HCT116 (cell line): ENCODE measurements at regions not wholly inside any gene's neighbourhood (a gene's known extent, or its start where the extent isn't known, plus 50 kb on each side); places are given as distances from the start of the nearest gene placed in this dataset.

Source experiments
- ATAC-seq: fragments of 200-7000 bp; cut with Tn5 transposase; 2 replicates; pipeline ENCODE4 v1.9.1; 2020; ENCODE audit warnings: mild to moderate bottlenecking, moderate library complexity
- BruUV-seq: library from RNA; stranded (reverse); fragments of 400-500 nt; replicated peaks from 2 replicates; lab custom pipeline; 2021; lab: Mats Ljungman, UMichigan
- CTCF ChIA-PET: fragments of 300-600 bp; sonication (Branson Sonifier 250); formaldehyde crosslinking; loops from one replicate; lab custom pipeline; 2021; ENCODE audit warnings: antibody characterized with exemption; lab: Charles Lee
- POLR2A ChIA-PET: fragments of 300-600, 350-600 bp; sonication (Branson Sonifier 250); formaldehyde crosslinking; loops from one replicate; lab custom pipeline; 2021; ENCODE audit warnings: antibody characterized with exemption; lab: Charles Lee
- RAD21 ChIA-PET, 2 experiments: fragments of 300-600 bp; sonication (Branson Sonifier 250); formaldehyde crosslinking; loops; one replicate each; lab custom pipeline; 2023; ENCODE audit warnings: low total read pairs in 2 of 2; ENCODE audit not compliant: uncharacterized antibody in 2 of 2, unreplicated experiment in 2 of 2, low non-redundant PET in 1 of 2; lab: Charles Lee
- DNase-seq: peaks from one replicate; pipeline ENCODE4 v3.0.0-alpha.2; 2010; ENCODE audit warnings: low read depth, low spot score
- H2AFZ ChIP-seq: fragments of 200-600 bp; shearing (Covaris generic), sonication (generic); 2 replicates; pipeline ENCODE4 v1.6.1; 2017; ENCODE audit warnings: low read depth, mixed run types, mixed read lengths, antibody characterized with exemption, low read length; ENCODE audit not compliant: poor library complexity, severe bottlenecking
- H3K27ac ChIP-seq: 2 replicates; pipeline ENCODE4 v1.5.1; 2012; ENCODE audit warnings: low read depth, low read length
- H3K27me3 ChIP-seq: fragments of 200-600 bp; sonication (generic); 2 replicates; pipeline ENCODE4 v1.6.1; 2016; ENCODE audit warnings: mixed run types, low read length, mixed read lengths; ENCODE audit not compliant: insufficient read depth
- H3K36me3 ChIP-seq, 2 experiments: fragments of 200-500 bp in 1 of 2; fragments of 200-600 bp in 1 of 2; sonication (Bioruptor generic) in 1 of 2; sonication (generic) in 1 of 2; 2 replicates each; pipeline versions ENCODE4 v1.5.1 to v1.6.1; 2014 to 2016; ENCODE audit warnings: low read length in 2 of 2, inconsistent platforms in 1 of 2, mixed read lengths in 1 of 2, mixed run types in 1 of 2; ENCODE audit not compliant: insufficient read depth in 2 of 2, control insufficient read depth in 1 of 2
- H3K4me1 ChIP-seq, 2 experiments: fragments of 200-600 bp in 1 of 2; sonication (generic) in 1 of 2; 2 replicates each; pipeline versions ENCODE4 v1.5.1 to v1.6.1; 2012 to 2017; ENCODE audit warnings: low read length in 2 of 2, inconsistent platforms in 1 of 2, mild to moderate bottlenecking in 1 of 2, mixed read lengths in 1 of 2, mixed run types in 1 of 2, moderate library complexity in 1 of 2; ENCODE audit not compliant: insufficient read depth in 2 of 2, control insufficient read depth in 1 of 2
- H3K4me2 ChIP-seq: fragments of 200-600 bp; sonication (generic); 2 replicates; pipeline ENCODE4 v1.6.1; 2017; ENCODE audit warnings: mixed run types, low read length, mixed read lengths
- H3K4me3 ChIP-seq, 2 experiments: fragments of 200-600 bp in 1 of 2; sonication (generic) in 1 of 2; replicated peaks in 1 of 2; 2 replicates each; pipeline ENCODE4 v1.5.1; 2011 to 2016; ENCODE audit warnings: low read length in 2 of 2, control low read depth in 1 of 2, low read depth in 1 of 2, mild to moderate bottlenecking in 1 of 2, mixed read lengths in 1 of 2, mixed run types in 1 of 2
- H3K79me2 ChIP-seq: fragments of 200-600 bp; sonication (generic); 2 replicates; pipeline ENCODE4 v1.6.1; 2017; ENCODE audit warnings: mild to moderate bottlenecking, mixed run types, low read length, moderate library complexity, mixed read lengths; ENCODE audit not compliant: insufficient read depth
- H3K9ac ChIP-seq: fragments of 200-600 bp; sonication (generic); 2 replicates; pipeline ENCODE4 v1.6.1; 2016; ENCODE audit warnings: low read length, mixed read lengths
- H3K9me2 ChIP-seq: fragments of 200-600 bp; sonication (generic), shearing (Covaris generic); 2 replicates; pipeline ENCODE4 v1.6.1; 2017; ENCODE audit warnings: mixed run types, mild to moderate bottlenecking, moderate library complexity; ENCODE audit not compliant: insufficient read depth
- H3K9me3 ChIP-seq, 2 experiments: fragments of 200-500 bp in 1 of 2; fragments of 200-600 bp in 1 of 2; sonication (Bioruptor generic) in 1 of 2; sonication (generic) in 1 of 2; 2 replicates each; pipeline ENCODE4 v1.6.1; 2014 to 2017; ENCODE audit warnings: low read length in 2 of 2, mixed read lengths in 2 of 2, inconsistent platforms in 1 of 2, low read depth in 1 of 2, mild to moderate bottlenecking in 1 of 2, mixed run types in 1 of 2, moderate library complexity in 1 of 2; ENCODE audit not compliant: control insufficient read depth in 1 of 2, insufficient read depth in 1 of 2
- H4K20me1 ChIP-seq: fragments of 200-600 bp; sonication (generic), shearing (Covaris generic); 2 replicates; pipeline ENCODE4 v1.6.1; 2017; ENCODE audit warnings: mixed run types, mild to moderate bottlenecking, moderate library complexity; ENCODE audit not compliant: insufficient read depth
- ELF1 ChIP-seq: IDR thresholded peaks from 2 replicates; pipeline ENCODE4 v1.6.1; 2012; ENCODE audit warnings: low read depth, borderline replicate concordance
- EZH2 ChIP-seq: fragments of 200-600 bp; sonication (generic); IDR thresholded peaks from 2 replicates; pipeline ENCODE4 v1.6.1; 2017; ENCODE audit warnings: antibody characterized with exemption, mixed run types
- FOSL1 ChIP-seq: IDR thresholded peaks from 2 replicates; pipeline ENCODE4 v1.6.1; 2012; ENCODE audit warnings: low read depth
- JUND ChIP-seq: IDR thresholded peaks from 2 replicates; pipeline ENCODE4 v1.6.1; 2012
- POLR2AphosphoS5 ChIP-seq: IDR thresholded peaks from 2 replicates; pipeline ENCODE4 v1.6.1; 2011; ENCODE audit warnings: mild to moderate bottlenecking, low read depth, low read length, moderate library complexity
- ZFX ChIP-seq: fragments of 450-650 bp; IDR thresholded peaks from 2 replicates; pipeline ENCODE4 v1.6.1; 2017
- ZNF274 ChIP-seq: fragments of 200-500 bp; sonication (Bioruptor generic); IDR thresholded peaks from 2 replicates; pipeline ENCODE4 v1.6.1; 2014; ENCODE audit warnings: mild to moderate bottlenecking, low read depth, low read length, inconsistent platforms
- intact Hi-C: fragments of 100-400 bp; cut with micrococcal nuclease; formaldehyde crosslinking; loops from 2 replicates; pipeline ENCODE4 v1.10.0; 2022
- TF ChIP-seq, protein P1 (sequence below): IDR thresholded peaks from 2 replicates; pipeline ENCODE4 v1.6.1; 2012; ENCODE audit warnings: low read depth
- TF ChIP-seq, protein P2 (sequence below): IDR thresholded peaks from 2 replicates; pipeline ENCODE4 v1.6.1; 2012

DNA sequence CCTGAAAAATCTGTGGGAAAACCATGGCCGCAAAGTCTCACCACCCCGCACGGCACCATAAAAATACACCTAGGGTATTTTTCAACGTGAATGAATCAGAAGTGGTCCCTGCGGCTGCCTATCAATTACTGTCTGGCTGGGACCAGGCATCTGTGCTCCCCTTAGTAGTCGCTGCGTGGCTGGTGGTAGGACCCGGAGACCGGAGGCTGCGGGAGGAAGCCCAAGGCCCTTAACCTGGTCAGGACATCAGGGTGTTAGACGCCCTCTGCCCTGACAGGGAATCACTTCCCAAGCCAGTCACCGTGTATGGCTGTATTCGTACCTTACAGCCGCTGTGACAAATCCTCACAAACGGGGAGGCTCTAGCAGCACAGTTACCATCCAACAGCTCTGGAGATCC is 141.5 kb upstream of the PPP2R2D start:
- Histone ChIP-seq H3K9me2 (no peaks in the 10 kb centered on the region), H2AFZ (no peak overlapping the region), H3K36me3 (no peaks in the 10 kb centered on the region), H3K79me2 (no peaks in the 10 kb centered on the region), H3K4me2 (no peak overlapping the region), H3K4me3 (no peak overlapping the region), H3K9me3 (no peaks in the 10 kb centered on the region), H3K4me1 (no peaks in the 10 kb centered on the region), H4K20me1 (no peaks in the 10 kb centered on the region), H3K27ac (no peak overlapping the region), H3K27me3 (0 out of 2 replicates have a peak, but pooled peaks cover 5% of the 10 kb centered on the region), H3K9ac (no peak overlapping the region)
- no TSS peak for BruUV-seq
- ChIA-PET CTCF (no interaction called here), POLR2A (no interaction called here), RAD21 (no interaction called here)
- intact Hi-C loops, result no loop called here
- TF ChIP-seq JUND, result no peak
- no peak for TF ChIP-seq POLR2AphosphoS5
- TF ChIP-seq, protein P1, sequence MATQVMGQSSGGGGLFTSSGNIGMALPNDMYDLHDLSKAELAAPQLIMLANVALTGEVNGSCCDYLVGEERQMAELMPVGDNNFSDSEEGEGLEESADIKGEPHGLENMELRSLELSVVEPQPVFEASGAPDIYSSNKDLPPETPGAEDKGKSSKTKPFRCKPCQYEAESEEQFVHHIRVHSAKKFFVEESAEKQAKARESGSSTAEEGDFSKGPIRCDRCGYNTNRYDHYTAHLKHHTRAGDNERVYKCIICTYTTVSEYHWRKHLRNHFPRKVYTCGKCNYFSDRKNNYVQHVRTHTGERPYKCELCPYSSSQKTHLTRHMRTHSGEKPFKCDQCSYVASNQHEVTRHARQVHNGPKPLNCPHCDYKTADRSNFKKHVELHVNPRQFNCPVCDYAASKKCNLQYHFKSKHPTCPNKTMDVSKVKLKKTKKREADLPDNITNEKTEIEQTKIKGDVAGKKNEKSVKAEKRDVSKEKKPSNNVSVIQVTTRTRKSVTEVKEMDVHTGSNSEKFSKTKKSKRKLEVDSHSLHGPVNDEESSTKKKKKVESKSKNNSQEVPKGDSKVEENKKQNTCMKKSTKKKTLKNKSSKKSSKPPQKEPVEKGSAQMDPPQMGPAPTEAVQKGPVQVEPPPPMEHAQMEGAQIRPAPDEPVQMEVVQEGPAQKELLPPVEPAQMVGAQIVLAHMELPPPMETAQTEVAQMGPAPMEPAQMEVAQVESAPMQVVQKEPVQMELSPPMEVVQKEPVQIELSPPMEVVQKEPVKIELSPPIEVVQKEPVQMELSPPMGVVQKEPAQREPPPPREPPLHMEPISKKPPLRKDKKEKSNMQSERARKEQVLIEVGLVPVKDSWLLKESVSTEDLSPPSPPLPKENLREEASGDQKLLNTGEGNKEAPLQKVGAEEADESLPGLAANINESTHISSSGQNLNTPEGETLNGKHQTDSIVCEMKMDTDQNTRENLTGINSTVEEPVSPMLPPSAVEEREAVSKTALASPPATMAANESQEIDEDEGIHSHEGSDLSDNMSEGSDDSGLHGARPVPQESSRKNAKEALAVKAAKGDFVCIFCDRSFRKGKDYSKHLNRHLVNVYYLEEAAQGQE, result no peak
- no peak for TF ChIP-seq ELF1
- no peak for TF ChIP-seq ZNF274
- TF ChIP-seq, protein P2, sequence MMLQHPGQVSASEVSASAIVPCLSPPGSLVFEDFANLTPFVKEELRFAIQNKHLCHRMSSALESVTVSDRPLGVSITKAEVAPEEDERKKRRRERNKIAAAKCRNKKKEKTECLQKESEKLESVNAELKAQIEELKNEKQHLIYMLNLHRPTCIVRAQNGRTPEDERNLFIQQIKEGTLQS, result no peak
- no peak for TF ChIP-seq FOSL1
- TF ChIP-seq EZH2, result no peak
- TF ChIP-seq ZFX, result no peak
- ATAC-seq (no peak), DNase-seq (no peak)
